Smooth muscle cell (in vitro differentiated cells): ENCODE measurements at regions not wholly inside any gene's neighbourhood (a gene's known extent, or its start where the extent isn't known, plus 50 kb on each side); places are given as distances from the start of the nearest gene placed in this dataset.
A peak's percentile ranks its signal among the peaks of the same experiment; 100 is the strongest.
"Not testable (repeated sequence)": the region's sequence is repeated elsewhere in the genome, so short reads cannot be mapped to it uniquely, and the experiment has no call there.

ENCODE experiments used
- DNase-seq: peaks from one replicate; lab custom pipeline; 2025; ENCODE audit not compliant: unreplicated experiment; lab: John Stamatoyannopoulos, UW
- H2AFZ ChIP-seq: fragments of 200-600 bp; sonication (generic); 2 replicates; pipeline ENCODE4 v1.6.0; 2016; ENCODE audit warnings: antibody characterized with exemption, low read depth, mild to moderate bottlenecking
- H3F3A ChIP-seq: fragments of 200-600 bp; sonication (generic); 2 replicates; pipeline ENCODE4 v1.6.0; 2017; ENCODE audit warnings: antibody characterized with exemption, low read depth
- H3K27ac ChIP-seq: fragments of 200-600 bp; sonication (generic); 2 replicates; pipeline ENCODE4 v1.5.1; 2016; ENCODE audit warnings: low read depth, mild to moderate bottlenecking
- H3K27me3 ChIP-seq: fragments of 200-600 bp; sonication (generic); 2 replicates; pipeline ENCODE4 v1.6.1; 2016; ENCODE audit warnings: low read depth, mild to moderate bottlenecking
- H3K36me3 ChIP-seq: fragments of 200-600 bp; sonication (generic); 2 replicates; pipeline ENCODE4 v1.5.1; 2016; ENCODE audit warnings: low read depth
- H3K4me1 ChIP-seq: fragments of 200-600 bp; sonication (generic); 2 replicates; pipeline ENCODE4 v1.5.1; 2016; ENCODE audit warnings: low read depth
- H3K4me2 ChIP-seq: fragments of 200-600 bp; sonication (generic); 2 replicates; pipeline ENCODE4 v1.6.0; 2016; ENCODE audit warnings: mild to moderate bottlenecking
- H3K4me3 ChIP-seq: fragments of 200-600 bp; sonication (generic); 2 replicates; pipeline ENCODE4 v1.5.1; 2016; ENCODE audit warnings: mild to moderate bottlenecking
- H3K79me2 ChIP-seq: fragments of 200-600 bp; sonication (generic); 2 replicates; pipeline ENCODE4 v1.6.0; 2016; ENCODE audit warnings: low read depth, mild to moderate bottlenecking
- H3K9ac ChIP-seq: fragments of 200-600 bp; sonication (generic); 2 replicates; pipeline ENCODE4 v1.6.0; 2016; ENCODE audit warnings: low read depth
- H3K9me3 ChIP-seq: fragments of 200-600 bp; sonication (generic); replicated peaks from 2 replicates; pipeline ENCODE4 v1.5.1; 2016; ENCODE audit warnings: low read depth
- H4K20me1 ChIP-seq: fragments of 200-600 bp; sonication (generic); 2 replicates; pipeline ENCODE4 v1.6.0; 2016; ENCODE audit warnings: low read depth
- WGBS: methylation state at CpG from one replicate; pipeline ENCODE4 v1.1.7; 2016; ENCODE audit warnings: low lambda C conversion rate; 5-methylcytosine and 5-hydroxymethylcytosine counted together
- TF ChIP-seq, protein P1 (sequence below): fragments of 200-600 bp; sonication (generic); IDR thresholded peaks from 2 replicates; pipeline ENCODE4 v1.5.1; 2017; ENCODE audit warnings: borderline replicate concordance, mild to moderate bottlenecking, antibody characterized with exemption; ENCODE audit not compliant: insufficient read depth, poor library complexity, severe bottlenecking

DNA sequence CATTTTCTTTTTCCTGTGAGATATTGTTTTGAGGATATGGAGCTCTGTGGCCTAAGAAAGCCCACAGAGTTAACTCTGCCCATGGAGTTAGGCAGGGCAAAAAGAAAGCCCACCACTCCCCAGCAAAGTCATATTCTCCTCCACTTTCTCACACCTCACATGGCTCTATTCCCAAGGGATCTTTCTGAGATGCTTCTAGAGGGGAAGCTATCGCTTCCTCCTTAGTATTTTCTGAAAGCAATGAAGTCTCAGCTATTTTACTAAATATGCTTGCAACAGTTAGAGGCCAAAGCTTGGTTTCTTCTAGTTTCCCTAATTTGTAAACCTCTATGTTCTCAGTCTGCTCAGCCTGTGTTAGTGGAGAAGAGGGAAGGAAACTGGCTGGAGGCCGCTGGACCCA lies 80.3 kb upstream of the EOMES start:
- no peak overlapping the region for H3K4me2 ChIP-seq
- no peak overlapping the region for H3K4me3 ChIP-seq
- H3K27me3 ChIP-seq, result no peaks in the 10 kb centered on the region
- H2AFZ ChIP-seq, result no peak overlapping the region
- no peak overlapping the region for H3K9ac ChIP-seq
- H3K4me1 ChIP-seq, result no peaks in the 10 kb centered on the region
- TF ChIP-seq, protein P1, sequence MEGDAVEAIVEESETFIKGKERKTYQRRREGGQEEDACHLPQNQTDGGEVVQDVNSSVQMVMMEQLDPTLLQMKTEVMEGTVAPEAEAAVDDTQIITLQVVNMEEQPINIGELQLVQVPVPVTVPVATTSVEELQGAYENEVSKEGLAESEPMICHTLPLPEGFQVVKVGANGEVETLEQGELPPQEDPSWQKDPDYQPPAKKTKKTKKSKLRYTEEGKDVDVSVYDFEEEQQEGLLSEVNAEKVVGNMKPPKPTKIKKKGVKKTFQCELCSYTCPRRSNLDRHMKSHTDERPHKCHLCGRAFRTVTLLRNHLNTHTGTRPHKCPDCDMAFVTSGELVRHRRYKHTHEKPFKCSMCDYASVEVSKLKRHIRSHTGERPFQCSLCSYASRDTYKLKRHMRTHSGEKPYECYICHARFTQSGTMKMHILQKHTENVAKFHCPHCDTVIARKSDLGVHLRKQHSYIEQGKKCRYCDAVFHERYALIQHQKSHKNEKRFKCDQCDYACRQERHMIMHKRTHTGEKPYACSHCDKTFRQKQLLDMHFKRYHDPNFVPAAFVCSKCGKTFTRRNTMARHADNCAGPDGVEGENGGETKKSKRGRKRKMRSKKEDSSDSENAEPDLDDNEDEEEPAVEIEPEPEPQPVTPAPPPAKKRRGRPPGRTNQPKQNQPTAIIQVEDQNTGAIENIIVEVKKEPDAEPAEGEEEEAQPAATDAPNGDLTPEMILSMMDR, result no peak
- no peak overlapping the region for H3K27ac ChIP-seq
- WGBS, result 97% methylated on average over 2 of the region's 2 CpGs
- no peak for DNase-seq
- no peaks in the 10 kb centered on the region for H3K9me3 ChIP-seq
- no peaks in the 10 kb centered on the region for H3K36me3 ChIP-seq
- H3F3A ChIP-seq, result no peaks in the 10 kb centered on the region
- H4K20me1 ChIP-seq, result no peaks in the 10 kb centered on the region
- no peaks in the 10 kb centered on the region for H3K79me2 ChIP-seq

DNA sequence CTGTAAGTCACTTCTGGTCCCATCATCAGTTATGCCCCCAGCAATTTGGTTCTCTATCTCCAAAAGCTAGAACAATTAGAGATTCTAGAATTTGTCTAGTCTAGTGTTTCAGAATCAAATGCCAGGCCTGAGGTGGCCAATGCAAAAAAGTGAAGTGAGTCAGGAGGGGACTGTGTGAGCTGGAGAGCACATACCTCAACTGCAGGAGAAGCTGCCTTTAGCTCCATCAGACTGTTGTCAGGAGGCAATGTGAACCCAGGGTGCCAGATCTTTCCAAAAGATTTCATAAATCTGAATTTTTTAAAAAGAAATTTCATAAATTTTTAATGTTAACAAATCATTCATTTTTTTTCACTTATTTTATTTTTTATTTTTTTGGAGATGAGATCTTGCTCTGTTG lies 80.7 kb upstream of the EOMES start:
- H3K27me3 ChIP-seq, result no peaks in the 10 kb centered on the region
- no peak for DNase-seq
- no peak overlapping the region for H3K4me3 ChIP-seq
- no peaks in the 10 kb centered on the region for H3K9me3 ChIP-seq
- H3K9ac ChIP-seq, result no peak overlapping the region
- no peaks in the 10 kb centered on the region for H3K4me1 ChIP-seq
- no peaks in the 10 kb centered on the region for H3K79me2 ChIP-seq
- no peaks in the 10 kb centered on the region for H3F3A ChIP-seq
- H2AFZ ChIP-seq, result no peak overlapping the region
- no peak overlapping the region for H3K27ac ChIP-seq
- no peak overlapping the region for H3K4me2 ChIP-seq
- H3K36me3 ChIP-seq, result no peaks in the 10 kb centered on the region
- TF ChIP-seq, protein P1, result no peak
- H4K20me1 ChIP-seq, result no peaks in the 10 kb centered on the region

DNA sequence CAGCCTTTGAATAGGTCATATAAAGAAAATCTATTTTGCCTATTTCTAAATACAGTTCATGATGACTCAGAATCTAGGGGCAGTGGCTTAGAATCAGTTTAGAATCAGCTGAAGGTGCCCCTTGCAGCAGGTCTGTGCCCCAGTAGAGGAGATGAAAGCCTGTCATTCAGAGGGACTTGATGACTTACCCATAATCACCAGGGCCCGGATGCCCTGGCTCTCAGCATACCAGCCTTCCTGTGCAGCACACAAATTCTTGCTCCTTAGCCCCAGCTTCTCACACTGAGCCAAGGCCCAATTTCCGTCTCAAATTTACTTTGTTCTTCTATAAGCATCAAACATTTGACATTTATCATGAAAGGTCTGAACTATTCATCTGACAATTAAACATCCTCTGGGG lies 83.2 kb upstream of the EOMES start:
- no peak overlapping the region for H2AFZ ChIP-seq
- no peak for DNase-seq
- H3K4me1 ChIP-seq, result no peaks in the 10 kb centered on the region
- H3K27ac ChIP-seq, result no peak overlapping the region
- no peaks in the 10 kb centered on the region for H3K9me3 ChIP-seq
- no peak overlapping the region for H3K9ac ChIP-seq
- H3K27me3 ChIP-seq, result no peaks in the 10 kb centered on the region
- H3K4me3 ChIP-seq, result no peak overlapping the region
- H3K4me2 ChIP-seq, result no peak overlapping the region
- H4K20me1 ChIP-seq, result no peaks in the 10 kb centered on the region
- 87% methylated on average over 2 of the region's 2 CpGs for WGBS
- no peaks in the 10 kb centered on the region for H3K36me3 ChIP-seq
- no peaks in the 10 kb centered on the region for H3K79me2 ChIP-seq
- TF ChIP-seq, protein P1, result no peak
- H3F3A ChIP-seq, result no peaks in the 10 kb centered on the region

DNA sequence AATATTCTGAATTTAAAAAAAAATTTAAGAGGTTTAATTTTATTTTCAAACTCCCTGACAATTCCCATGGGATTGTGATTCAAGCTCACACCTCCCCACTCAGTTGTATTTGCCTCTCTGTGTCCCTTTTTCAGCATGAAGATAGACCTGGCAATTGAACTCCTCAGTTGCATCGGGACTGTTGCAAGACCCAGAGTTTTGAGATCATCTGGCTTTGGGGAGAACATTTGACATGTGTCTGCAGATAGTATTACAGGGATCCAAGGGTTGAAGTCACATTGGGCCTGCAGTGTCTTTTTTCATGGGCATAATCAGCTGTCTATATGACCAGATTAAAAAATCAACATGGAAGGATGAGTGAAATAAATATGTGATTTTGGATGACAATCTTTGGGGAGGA lies 91.1 kb upstream of the EOMES start:
- no peak overlapping the region for H3K4me3 ChIP-seq
- DNase-seq, result no peak
- 56% methylated on average over 1 of the region's 1 CpG for WGBS
- H3K79me2 ChIP-seq, result no peaks in the 10 kb centered on the region
- TF ChIP-seq, protein P1, result no peak
- no peaks in the 10 kb centered on the region for H3K9me3 ChIP-seq
- H3K27ac ChIP-seq, result no peak overlapping the region
- no peaks in the 10 kb centered on the region for H3F3A ChIP-seq
- H4K20me1 ChIP-seq, result no peaks in the 10 kb centered on the region
- H3K4me2 ChIP-seq, result no peak overlapping the region
- H3K4me1 ChIP-seq, result no peaks in the 10 kb centered on the region
- H3K9ac ChIP-seq, result no peak overlapping the region
- no peaks in the 10 kb centered on the region for H3K36me3 ChIP-seq
- H2AFZ ChIP-seq, result no peak overlapping the region
- H3K27me3 ChIP-seq, result no peaks in the 10 kb centered on the region

DNA sequence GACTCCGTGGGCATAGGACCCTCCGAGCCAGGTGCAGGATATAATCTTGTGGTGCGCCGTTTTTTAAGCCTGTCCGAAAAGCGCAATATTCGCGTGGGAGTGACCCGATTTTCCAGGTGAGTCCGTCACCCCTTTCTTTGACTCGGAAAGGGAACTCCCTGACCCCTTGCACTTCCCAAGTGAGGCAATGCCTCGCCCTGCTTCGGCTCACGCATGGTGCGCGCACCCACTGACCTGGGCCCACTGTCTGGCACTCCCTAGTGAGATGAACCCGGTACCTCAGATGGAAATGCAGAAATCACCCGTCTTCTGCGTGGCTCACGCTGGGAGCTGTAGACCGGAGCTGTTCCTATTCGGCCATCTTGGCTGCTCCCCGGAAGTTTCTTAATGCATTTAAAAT lies 99.5 kb upstream of the EOMES start:
- WGBS, result 69% methylated on average over 22 of the region's 23 CpGs
- H3K9ac ChIP-seq, H3K27ac ChIP-seq, H3K9me3 ChIP-seq, H2AFZ ChIP-seq, H3F3A ChIP-seq, DNase-seq, H3K79me2 ChIP-seq, H4K20me1 ChIP-seq, H3K36me3 ChIP-seq, H3K4me2 ChIP-seq, H3K27me3 ChIP-seq, H3K4me1 ChIP-seq: not testable (repeated sequence)
- H3K4me3 ChIP-seq, result peak overlapping the region; percentile 6
